Vagina (tissue), 2 donors: ENCODE measurements at regions not wholly inside any gene's neighbourhood (a gene's known extent, or its start where the extent isn't known, plus 50 kb on each side); places are given as distances from the start of the nearest gene placed in this dataset.

Experiments used
- DNase-seq, 2 donors: peaks; one replicate each; pipeline ENCODE4 v3.0.0-alpha.2; 2017; ENCODE audit errors: extremely low spot score in 2 of 2
- H3K27ac ChIP-seq: fragments of 200-600 bp; sonication (generic); one replicate; pipeline ENCODE4 v1.5.1; 2019
- H3K27me3 ChIP-seq: fragments of 200-600 bp; sonication (generic); one replicate; pipeline ENCODE4 v1.5.1; 2019
- H3K36me3 ChIP-seq, 2 donors: fragments of 200-600 bp; sonication (generic); one replicate each; pipeline ENCODE4 v1.5.1; 2017 to 2019
- H3K4me1 ChIP-seq: fragments of 200-600 bp; sonication (generic); one replicate; pipeline ENCODE4 v1.5.1; 2019
- H3K4me3 ChIP-seq, 2 donors: fragments of 200-600 bp; sonication (generic); 1 replicate in 1 of 2; 2 replicates in 1 of 2; pipeline ENCODE4 v1.5.1; 2016 to 2019
- H3K9me3 ChIP-seq: fragments of 200-600 bp; sonication (generic); one replicate; pipeline ENCODE4 v1.5.1; 2019
- POLR2A ChIP-seq, 2 donors: fragments of 450-650 bp; IDR thresholded peaks; one replicate each; pipeline ENCODE4 v1.6.1; 2017; ENCODE audit warnings: antibody characterized with exemption in 2 of 2, mild to moderate bottlenecking in 2 of 2, moderate library complexity in 2 of 2
- POLR2AphosphoS5 ChIP-seq, 2 donors: sonication (generic); formaldehyde crosslinking; IDR thresholded peaks; one replicate each; pipeline ENCODE4 v1.9.0; 2017; ENCODE audit warnings: antibody characterized with exemption in 2 of 2, mild to moderate bottlenecking in 2 of 2, low read depth in 1 of 2; ENCODE audit not compliant: insufficient read depth in 1 of 2
- intact Hi-C: fragments of 100-400 bp; cut with DNase I; formaldehyde crosslinking; loops from one replicate; pipeline ENCODE4 v1.15.1; 2023
- TF ChIP-seq, protein P1 (sequence below), 3 experiments: fragments of 450-650 bp in 2 of 3; fragments of 200-600 bp in 1 of 3; sonication (generic) in 1 of 3; IDR thresholded peaks; one replicate each; pipeline ENCODE4 v1.5.1; 2017 to 2019; ENCODE audit warnings: antibody characterized with exemption in 3 of 3, mild to moderate bottlenecking in 2 of 3, moderate library complexity in 2 of 3

DNA sequence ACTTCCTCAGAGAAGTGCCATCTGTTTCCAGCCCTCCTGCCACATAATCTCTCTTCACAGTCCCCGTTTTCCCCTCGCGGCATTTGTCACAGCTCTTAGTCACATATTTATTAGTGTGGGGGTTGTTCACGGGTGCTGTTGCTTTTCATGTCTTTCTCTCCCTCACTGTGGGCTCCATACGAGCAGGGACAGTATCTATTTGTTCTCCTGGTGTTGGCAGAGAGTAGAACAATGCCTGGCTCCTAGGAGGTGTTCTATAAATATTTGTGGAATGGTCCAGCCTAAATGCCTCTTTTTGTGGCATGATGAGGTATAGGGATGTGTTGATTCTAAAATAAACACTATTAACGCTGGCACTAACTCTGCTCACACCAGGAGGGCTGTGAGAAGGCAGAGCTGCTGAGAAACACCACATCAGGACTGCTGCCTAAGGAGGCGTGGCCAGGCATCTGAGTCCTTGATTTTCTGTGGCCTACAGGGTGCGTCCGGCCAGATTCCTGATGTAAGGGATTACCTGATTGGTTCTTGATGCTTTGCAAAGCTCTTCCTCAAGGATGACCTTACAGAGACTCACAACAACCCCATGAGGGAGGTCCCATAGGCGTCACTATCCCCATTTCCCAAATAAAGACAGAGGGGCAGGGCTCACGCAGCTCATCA is 219.8 kb upstream of the ARID1B start:
- intact Hi-C loops: no loop called here
- H3K36me3 ChIP-seq: no peaks in the 10 kb centered on the region
- peak in 1 of 2 donors; percentile 62 for DNase-seq
- H3K27ac ChIP-seq: no peak overlapping the region
- no peaks in the 10 kb centered on the region for H3K4me1 ChIP-seq
- no peaks in the 10 kb centered on the region for H3K27me3 ChIP-seq
- H3K4me3 ChIP-seq: no peak overlapping the region
- TF ChIP-seq, protein P1, sequence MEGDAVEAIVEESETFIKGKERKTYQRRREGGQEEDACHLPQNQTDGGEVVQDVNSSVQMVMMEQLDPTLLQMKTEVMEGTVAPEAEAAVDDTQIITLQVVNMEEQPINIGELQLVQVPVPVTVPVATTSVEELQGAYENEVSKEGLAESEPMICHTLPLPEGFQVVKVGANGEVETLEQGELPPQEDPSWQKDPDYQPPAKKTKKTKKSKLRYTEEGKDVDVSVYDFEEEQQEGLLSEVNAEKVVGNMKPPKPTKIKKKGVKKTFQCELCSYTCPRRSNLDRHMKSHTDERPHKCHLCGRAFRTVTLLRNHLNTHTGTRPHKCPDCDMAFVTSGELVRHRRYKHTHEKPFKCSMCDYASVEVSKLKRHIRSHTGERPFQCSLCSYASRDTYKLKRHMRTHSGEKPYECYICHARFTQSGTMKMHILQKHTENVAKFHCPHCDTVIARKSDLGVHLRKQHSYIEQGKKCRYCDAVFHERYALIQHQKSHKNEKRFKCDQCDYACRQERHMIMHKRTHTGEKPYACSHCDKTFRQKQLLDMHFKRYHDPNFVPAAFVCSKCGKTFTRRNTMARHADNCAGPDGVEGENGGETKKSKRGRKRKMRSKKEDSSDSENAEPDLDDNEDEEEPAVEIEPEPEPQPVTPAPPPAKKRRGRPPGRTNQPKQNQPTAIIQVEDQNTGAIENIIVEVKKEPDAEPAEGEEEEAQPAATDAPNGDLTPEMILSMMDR (IDR thresholded peaks at IDR 0.05): no peak
- TF ChIP-seq POLR2A (IDR thresholded peaks at IDR 0.05): no peak
- TF ChIP-seq POLR2AphosphoS5 (IDR thresholded peaks at IDR 0.05; ENCODE audit: insufficient read depth in 1 of 2, low read depth in 1 of 2): no peak
- no peaks in the 10 kb centered on the region for H3K9me3 ChIP-seq

GRCh38 chr6:156556811-156557210 is 220.4 kb upstream of the ARID1B start:
- no peak overlapping the region for H3K4me3 ChIP-seq
- intact Hi-C loops: no loop called here
- H3K27ac ChIP-seq: no peak overlapping the region
- no peaks in the 10 kb centered on the region for H3K36me3 ChIP-seq
- no peaks in the 10 kb centered on the region for H3K4me1 ChIP-seq
- no peaks in the 10 kb centered on the region for H3K27me3 ChIP-seq
- H3K9me3 ChIP-seq: no peaks in the 10 kb centered on the region
- DNase-seq: no peak
- TF ChIP-seq POLR2A (IDR thresholded peaks at IDR 0.05) (no peak), POLR2AphosphoS5 (IDR thresholded peaks at IDR 0.05; ENCODE audit: insufficient read depth in 1 of 2, low read depth in 1 of 2) (no peak)
- TF ChIP-seq, protein P1 (IDR thresholded peaks at IDR 0.05): no peak

- TF ChIP-seq, protein P1 (IDR thresholded peaks at IDR 0.05): no peak
- no peak for TF ChIP-seq POLR2A (IDR thresholded peaks at IDR 0.05)
- no peak for TF ChIP-seq POLR2AphosphoS5 (IDR thresholded peaks at IDR 0.05; ENCODE audit: insufficient read depth in 1 of 2, low read depth in 1 of 2)
- no peak for DNase-seq
- Histone ChIP-seq H3K4me1 (no peaks in the 10 kb centered on the region), H3K36me3 (no peaks in the 10 kb centered on the region), H3K9me3 (no peaks in the 10 kb centered on the region), H3K27ac (no peak overlapping the region), H3K4me3 (no peak overlapping the region), H3K27me3 (no peaks in the 10 kb centered on the region)
- intact Hi-C loops: no loop called here
These were observed 222.1 kb upstream of the ARID1B start for GRCh38 chr6:156555116-156555515.

DNA sequence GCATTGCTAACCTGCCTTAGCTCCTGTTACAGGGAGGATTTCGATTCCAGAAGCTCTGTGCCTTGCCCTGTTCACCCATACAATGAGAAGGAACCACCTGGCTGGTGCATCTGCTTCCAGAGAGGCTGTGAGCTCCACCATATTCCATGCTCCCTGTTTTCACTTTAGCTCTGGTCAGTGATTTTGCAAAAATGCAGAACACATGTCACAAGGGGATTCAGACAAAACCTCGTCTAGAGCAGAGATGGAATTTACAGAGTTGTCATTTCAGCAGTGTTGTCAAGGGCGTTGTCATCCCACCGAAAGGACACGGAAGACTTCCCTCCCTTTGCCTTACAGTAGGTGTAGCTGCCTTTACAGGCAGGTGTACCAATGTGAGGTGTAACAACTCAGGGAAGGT is 223.0 kb upstream of the ARID1B start:
- no peak for DNase-seq
- H3K27me3 ChIP-seq: no peaks in the 10 kb centered on the region
- no peak overlapping the region for H3K27ac ChIP-seq
- H3K4me1 ChIP-seq: no peaks in the 10 kb centered on the region
- TF ChIP-seq POLR2AphosphoS5 (IDR thresholded peaks at IDR 0.05; ENCODE audit: insufficient read depth in 1 of 2, low read depth in 1 of 2) (no peak), POLR2A (IDR thresholded peaks at IDR 0.05) (no peak)
- TF ChIP-seq, protein P1 (IDR thresholded peaks at IDR 0.05): no peak
- no peak overlapping the region for H3K4me3 ChIP-seq
- intact Hi-C loops: no loop called here
- H3K9me3 ChIP-seq: no peaks in the 10 kb centered on the region
- H3K36me3 ChIP-seq: no peaks in the 10 kb centered on the region

GRCh38 chr6:156552849-156553248 is 224.3 kb upstream of the ARID1B start:
- H3K27ac ChIP-seq: no peak overlapping the region
- no peaks in the 10 kb centered on the region for H3K36me3 ChIP-seq
- H3K4me1 ChIP-seq: no peaks in the 10 kb centered on the region
- DNase-seq: no peak
- intact Hi-C loops: no loop called here
- H3K27me3 ChIP-seq: no peaks in the 10 kb centered on the region
- H3K9me3 ChIP-seq: no peaks in the 10 kb centered on the region
- no peak overlapping the region for H3K4me3 ChIP-seq
- TF ChIP-seq POLR2AphosphoS5 (IDR thresholded peaks at IDR 0.05; ENCODE audit: insufficient read depth in 1 of 2, low read depth in 1 of 2): no peak
- TF ChIP-seq POLR2A (IDR thresholded peaks at IDR 0.05): no peak
- TF ChIP-seq, protein P1 (IDR thresholded peaks at IDR 0.05): no peak
